ENCODE measurements at regions not wholly inside any gene's neighbourhood (a gene's known extent, or its start where the extent isn't known, plus 50 kb on each side); places are given as distances from the start of the nearest gene placed in this dataset.

DNA sequence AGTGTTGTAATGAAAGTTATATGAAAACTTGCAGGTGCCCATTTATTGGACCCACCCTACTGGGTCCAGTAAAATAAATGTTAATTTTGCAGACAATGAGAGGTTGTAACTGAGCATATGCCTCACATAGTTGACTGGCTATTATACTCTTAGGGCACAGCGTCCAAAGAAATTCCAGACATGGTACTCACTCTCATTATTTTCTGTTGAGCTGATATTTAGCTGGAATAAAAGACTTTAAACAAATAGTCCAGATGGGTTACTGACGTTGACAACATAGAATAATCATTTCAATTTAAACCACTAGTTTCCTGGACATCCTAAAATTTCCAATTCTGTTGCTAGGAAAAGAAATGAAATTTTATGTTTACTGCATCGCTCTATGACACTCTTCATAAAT lies 174.5 kb downstream of the ZNF365 start:
- Histone ChIP-seq H2AFZ (ENCODE audit: low read length) (no peak overlapping the region), H3K18ac (ENCODE audit: insufficient read length, low read depth, low read length) (no peak overlapping the region), H3T11ph (ENCODE audit: low read length) (no peak overlapping the region), H3K27ac (ENCODE audit: insufficient read length, low read depth, low read length) (no peak overlapping the region), H4K91ac (ENCODE audit: insufficient read length, low read depth, low read length) (no peak overlapping the region), H2BK5ac (ENCODE audit: insufficient read length, low read length) (no peak overlapping the region), H3K4ac (ENCODE audit: low read depth, low read length) (no peak overlapping the region), H2AK5ac (ENCODE audit: insufficient read length, low read length) (no peak overlapping the region), H2BK20ac (ENCODE audit: low read depth, low read length, poor library complexity, severe bottlenecking) (no peak overlapping the region), H3K4me1 (ENCODE audit: insufficient read depth, low read length) (no peaks in the 10 kb centered on the region), H3K14ac (ENCODE audit: insufficient read depth, low read length) (no peak overlapping the region), H4K20me1 (ENCODE audit: control insufficient read depth, insufficient read depth, insufficient read length) (no peaks in the 10 kb centered on the region), H3K9me3 (ENCODE audit: control insufficient read depth, low read depth, low read length) (no peaks in the 10 kb centered on the region), H3K27me3 (ENCODE audit: insufficient read depth, low read length) (no peaks in the 10 kb centered on the region), H3K56ac (ENCODE audit: insufficient read length, low read depth, low read length) (no peak overlapping the region), H2BK12ac (ENCODE audit: insufficient read length, low read depth, low read length) (no peak overlapping the region), H3K79me1 (ENCODE audit: insufficient read depth, low read depth, low read length, poor library complexity, severe bottlenecking) (no peaks in the 10 kb centered on the region), H3K23me2 (ENCODE audit: insufficient read length, low read depth, low read length, poor library complexity, severe bottlenecking) (no peaks in the 10 kb centered on the region), H3K79me2 (ENCODE audit: insufficient read depth, low read length) (no peaks in the 10 kb centered on the region), H2BK15ac (ENCODE audit: low read depth, low read length) (no peak overlapping the region), H3K23ac (ENCODE audit: insufficient read length, low read depth, low read length) (no peak overlapping the region), H4K8ac (replicated peaks; ENCODE audit: insufficient read length, low read depth, low read length) (no peak overlapping the region), H3K9ac (ENCODE audit: extremely low read depth, insufficient read length, low read length) (no peak overlapping the region), H2BK120ac (ENCODE audit: low read depth, low read length, poor library complexity, severe bottlenecking) (no peak overlapping the region), H3K4me2 (ENCODE audit: insufficient read depth, insufficient read length, low read length) (no peak overlapping the region), H4K5ac (ENCODE audit: insufficient read length, low read depth, low read length) (no peak overlapping the region)
- Mint-ChIP-seq H3K9me3 (no peaks in the 10 kb centered on the region), H3K36me3 (ENCODE audit: insufficient read depth in 1 of 3, low read depth in 3 of 3) (no peaks in the 10 kb centered on the region), H3K4me3 (no peak overlapping the region), H3K27me3 (ENCODE audit: low read depth) (no peaks in the 10 kb centered on the region; the same call in 1 of the 2 replicates), H3K4me1 (peaks cover 0 to 4% of the 10 kb centered on the region in 2 experiments; a peak in 2 of 4 replicates), H3K27ac (no peak overlapping the region)
- WGBS (ENCODE audit: extremely low coverage, insufficient read length, low lambda C conversion rate) = no CpG with 5 or more reads among the region's 3 CpGs
- no peak for DNase-seq
- TF ChIP-seq, protein P1, sequence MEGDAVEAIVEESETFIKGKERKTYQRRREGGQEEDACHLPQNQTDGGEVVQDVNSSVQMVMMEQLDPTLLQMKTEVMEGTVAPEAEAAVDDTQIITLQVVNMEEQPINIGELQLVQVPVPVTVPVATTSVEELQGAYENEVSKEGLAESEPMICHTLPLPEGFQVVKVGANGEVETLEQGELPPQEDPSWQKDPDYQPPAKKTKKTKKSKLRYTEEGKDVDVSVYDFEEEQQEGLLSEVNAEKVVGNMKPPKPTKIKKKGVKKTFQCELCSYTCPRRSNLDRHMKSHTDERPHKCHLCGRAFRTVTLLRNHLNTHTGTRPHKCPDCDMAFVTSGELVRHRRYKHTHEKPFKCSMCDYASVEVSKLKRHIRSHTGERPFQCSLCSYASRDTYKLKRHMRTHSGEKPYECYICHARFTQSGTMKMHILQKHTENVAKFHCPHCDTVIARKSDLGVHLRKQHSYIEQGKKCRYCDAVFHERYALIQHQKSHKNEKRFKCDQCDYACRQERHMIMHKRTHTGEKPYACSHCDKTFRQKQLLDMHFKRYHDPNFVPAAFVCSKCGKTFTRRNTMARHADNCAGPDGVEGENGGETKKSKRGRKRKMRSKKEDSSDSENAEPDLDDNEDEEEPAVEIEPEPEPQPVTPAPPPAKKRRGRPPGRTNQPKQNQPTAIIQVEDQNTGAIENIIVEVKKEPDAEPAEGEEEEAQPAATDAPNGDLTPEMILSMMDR (conservative IDR thresholded peaks at IDR 0.05) = no peak

Data from H9 (cell line).